Keratinocyte (primary cell): ENCODE measurements at regions not wholly inside any gene's neighbourhood (a gene's known extent, or its start where the extent isn't known, plus 50 kb on each side); places are given as distances from the start of the nearest gene placed in this dataset.

Source experiments
- DNase-seq: peaks from one replicate; pipeline ENCODE4 v3.0.0-alpha.2; 2011; ENCODE audit warnings: low read depth, missing footprints, low spot score
- FAIRE-seq: peaks from 2 replicates; lab custom pipeline; 2011; peaks lifted over from hg19 to GRCh38; lab: Jason Lieb, UNC
- H2AFZ ChIP-seq: 2 replicates; pipeline ENCODE4 v1.6.0; 2012; ENCODE audit warnings: low read length, control low read depth, inconsistent platforms; ENCODE audit not compliant: control insufficient read depth
- H3K27ac ChIP-seq: 2 replicates; pipeline ENCODE4 v1.5.1; 2011; ENCODE audit warnings: low read length; ENCODE audit not compliant: control insufficient read depth, insufficient read depth
- H3K27me3 ChIP-seq: 3 replicates; pipeline ENCODE4 v1.6.0; 2011; ENCODE audit warnings: low read length; ENCODE audit not compliant: control insufficient read depth, insufficient read depth; ENCODE audit errors: extremely low read depth
- H3K36me3 ChIP-seq, 2 experiments: 2 replicates in 1 of 2; 3 replicates in 1 of 2; pipeline ENCODE4 v1.5.1; 2011; ENCODE audit warnings: low read length in 2 of 2, mild to moderate bottlenecking in 1 of 2; ENCODE audit not compliant: control insufficient read depth in 2 of 2, insufficient read depth in 2 of 2; ENCODE audit errors: extremely low read depth in 1 of 2
- H3K4me1 ChIP-seq: 3 replicates; pipeline ENCODE4 v1.5.1; 2011; ENCODE audit warnings: low read length; ENCODE audit not compliant: control insufficient read depth, insufficient read depth; ENCODE audit errors: extremely low read depth
- H3K4me2 ChIP-seq: 3 replicates; pipeline ENCODE4 v1.6.0; 2011; ENCODE audit warnings: low read depth, low read length; ENCODE audit not compliant: control insufficient read depth, insufficient read depth; ENCODE audit errors: extremely low read depth
- H3K4me3 ChIP-seq, 3 experiments: fragments of 200-600 bp in 1 of 3; sonication (generic) in 1 of 3; 2 replicates in 2 of 3; 3 replicates in 1 of 3; pipeline ENCODE4 v1.5.1; 2011 to 2016; ENCODE audit warnings: low read length in 3 of 3, mild to moderate bottlenecking in 3 of 3, control low read depth in 2 of 3, inconsistent platforms in 1 of 3, low read depth in 1 of 3, mixed read lengths in 1 of 3, mixed run types in 1 of 3, moderate library complexity in 1 of 3; ENCODE audit not compliant: control insufficient read depth in 2 of 3, insufficient read depth in 2 of 3; ENCODE audit errors: extremely low read depth in 1 of 3
- H3K79me2 ChIP-seq: 2 replicates; pipeline ENCODE4 v1.6.0; 2012; ENCODE audit warnings: low read length; ENCODE audit not compliant: control insufficient read depth, insufficient read depth
- H3K9ac ChIP-seq: 3 replicates; pipeline ENCODE4 v1.6.0; 2011; ENCODE audit warnings: low read length; ENCODE audit not compliant: control insufficient read depth, insufficient read depth; ENCODE audit errors: extremely low read depth
- H3K9me1 ChIP-seq: 3 replicates; pipeline ENCODE4 v1.6.0; 2011; ENCODE audit warnings: low read length; ENCODE audit not compliant: control insufficient read depth, insufficient read depth; ENCODE audit errors: extremely low read depth
- H3K9me3 ChIP-seq: 2 replicates; pipeline ENCODE4 v1.5.1; 2012; ENCODE audit warnings: low read depth, low read length; ENCODE audit not compliant: control insufficient read depth
- H4K20me1 ChIP-seq: 3 replicates; pipeline ENCODE4 v1.6.0; 2011; ENCODE audit warnings: low read length; ENCODE audit not compliant: control insufficient read depth, insufficient read depth; ENCODE audit errors: extremely low read depth
- EZH2 ChIP-seq: IDR thresholded peaks from one replicate; pipeline ENCODE4 v1.6.1; 2012; ENCODE audit warnings: inconsistent platforms, mild to moderate bottlenecking, low read length, moderate library complexity
- dilution Hi-C: fragments of 300-500 bp; cut with MboI; formaldehyde crosslinking; loops from one replicate; pipeline ENCODE4 v1.7.0; 2020; ENCODE audit warnings: low sequenced_read_pairs; ENCODE audit not compliant: extremely low pct_ligation_motif_present
- TF ChIP-seq, protein P1 (sequence below), 3 experiments: IDR thresholded peaks in 1 of 3; conservative IDR thresholded peaks in 1 of 3; optimal IDR thresholded peaks in 1 of 3; 2 replicates in 2 of 3; 3 replicates in 1 of 3; pipeline versions ENCODE3 to v1.5.1; 2011; ENCODE audit warnings: low read length in 3 of 3, mild to moderate bottlenecking in 3 of 3, moderate library complexity in 2 of 3, control low read depth in 1 of 3, inconsistent platforms in 1 of 3; ENCODE audit not compliant: insufficient read depth in 2 of 3; ENCODE audit errors: extremely low read depth in 1 of 3

DNA sequence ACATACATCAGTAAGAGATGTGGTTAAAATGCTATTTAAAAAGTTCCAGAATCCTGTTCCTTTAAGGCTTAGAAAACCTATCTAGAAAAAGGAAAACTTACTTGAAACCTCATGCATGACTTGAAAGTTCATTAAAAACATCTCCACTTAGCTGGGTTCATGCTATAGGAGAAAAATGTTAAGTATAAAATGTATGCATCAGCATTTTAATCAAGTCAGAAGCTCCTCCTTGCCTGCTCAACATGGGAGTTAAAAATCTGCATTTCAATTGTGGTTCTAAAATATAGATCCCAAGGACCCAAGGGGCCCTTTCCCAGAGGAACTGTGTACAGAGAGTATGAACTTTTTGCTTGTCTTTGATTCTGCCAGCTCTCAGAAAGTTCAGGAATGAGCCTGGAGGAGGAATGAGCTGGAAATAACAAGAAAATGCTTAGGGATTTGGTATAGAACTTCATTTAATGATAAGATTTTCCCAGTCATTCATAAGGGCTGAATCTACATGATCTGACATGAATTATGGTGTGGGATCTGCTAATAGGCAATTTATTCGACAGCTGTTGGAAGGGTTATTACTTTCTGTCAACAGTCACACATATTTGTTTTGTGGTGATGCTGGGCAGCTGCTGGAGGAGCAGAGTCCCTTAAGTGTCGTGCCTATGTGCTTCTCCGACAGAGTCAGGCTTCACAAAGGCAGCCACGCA is 85.6 kb upstream of the MTPN start:
- Histone ChIP-seq H3K27ac (no peak overlapping the region), H3K9me1 (no peaks in the 10 kb centered on the region), H3K9ac (no peak overlapping the region), H3K27me3 (no peaks in the 10 kb centered on the region), H3K36me3 (no peaks in the 10 kb centered on the region), H3K4me3 (no peak overlapping the region), H3K9me3 (no peaks in the 10 kb centered on the region), H3K4me1 (no peaks in the 10 kb centered on the region), H4K20me1 (no peaks in the 10 kb centered on the region), H3K4me2 (no peak overlapping the region), H3K79me2 (no peaks in the 10 kb centered on the region), H2AFZ (no peak overlapping the region)
- dilution Hi-C loops, result no loop called here
- FAIRE-seq (no peak), DNase-seq (no peak)
- TF ChIP-seq, protein P1, sequence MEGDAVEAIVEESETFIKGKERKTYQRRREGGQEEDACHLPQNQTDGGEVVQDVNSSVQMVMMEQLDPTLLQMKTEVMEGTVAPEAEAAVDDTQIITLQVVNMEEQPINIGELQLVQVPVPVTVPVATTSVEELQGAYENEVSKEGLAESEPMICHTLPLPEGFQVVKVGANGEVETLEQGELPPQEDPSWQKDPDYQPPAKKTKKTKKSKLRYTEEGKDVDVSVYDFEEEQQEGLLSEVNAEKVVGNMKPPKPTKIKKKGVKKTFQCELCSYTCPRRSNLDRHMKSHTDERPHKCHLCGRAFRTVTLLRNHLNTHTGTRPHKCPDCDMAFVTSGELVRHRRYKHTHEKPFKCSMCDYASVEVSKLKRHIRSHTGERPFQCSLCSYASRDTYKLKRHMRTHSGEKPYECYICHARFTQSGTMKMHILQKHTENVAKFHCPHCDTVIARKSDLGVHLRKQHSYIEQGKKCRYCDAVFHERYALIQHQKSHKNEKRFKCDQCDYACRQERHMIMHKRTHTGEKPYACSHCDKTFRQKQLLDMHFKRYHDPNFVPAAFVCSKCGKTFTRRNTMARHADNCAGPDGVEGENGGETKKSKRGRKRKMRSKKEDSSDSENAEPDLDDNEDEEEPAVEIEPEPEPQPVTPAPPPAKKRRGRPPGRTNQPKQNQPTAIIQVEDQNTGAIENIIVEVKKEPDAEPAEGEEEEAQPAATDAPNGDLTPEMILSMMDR (optimal IDR thresholded peaks at IDR 0.05 in 1 of 3, IDR thresholded peaks at IDR 0.05 in 1 of 3, conservative IDR thresholded peaks at IDR 0.05 in 1 of 3; ENCODE audit: extremely low read depth in 1 of 3, insufficient read depth in 2 of 3, low read length in 3 of 3), result no peak
- no peak for TF ChIP-seq EZH2

DNA sequence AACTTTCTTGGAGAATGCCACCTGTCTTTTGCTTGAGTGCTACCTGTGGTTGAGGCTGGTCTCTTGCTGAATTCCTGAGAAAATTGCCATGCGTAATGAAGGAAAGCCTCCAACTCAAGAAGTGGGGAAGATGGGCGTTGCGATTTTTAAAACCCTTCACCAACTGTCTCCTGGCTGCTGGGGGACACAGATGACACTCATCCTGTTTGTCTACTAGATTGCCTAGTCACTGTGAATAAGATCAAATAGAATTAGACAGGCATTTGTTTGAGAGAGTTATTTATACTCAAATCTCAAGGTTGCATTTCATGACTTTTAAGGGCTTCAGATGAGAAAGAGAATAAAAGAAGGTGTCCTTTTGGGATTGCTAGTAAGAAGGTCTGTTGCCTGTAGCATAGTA is 84.3 kb upstream of the MTPN start:
- Histone ChIP-seq H3K36me3 (no peaks in the 10 kb centered on the region), H3K4me1 (no peaks in the 10 kb centered on the region), H2AFZ (no peak overlapping the region), H4K20me1 (no peaks in the 10 kb centered on the region), H3K4me2 (no peak overlapping the region), H3K27ac (no peak overlapping the region), H3K9me3 (no peaks in the 10 kb centered on the region), H3K27me3 (no peaks in the 10 kb centered on the region), H3K79me2 (no peaks in the 10 kb centered on the region), H3K9ac (no peak overlapping the region), H3K4me3 (no peak overlapping the region), H3K9me1 (no peaks in the 10 kb centered on the region)
- FAIRE-seq (no peak), DNase-seq (no peak)
- dilution Hi-C loops, result no loop called here
- TF ChIP-seq, protein P1 (optimal IDR thresholded peaks at IDR 0.05 in 1 of 3, IDR thresholded peaks at IDR 0.05 in 1 of 3, conservative IDR thresholded peaks at IDR 0.05 in 1 of 3; ENCODE audit: extremely low read depth in 1 of 3, insufficient read depth in 2 of 3, low read length in 3 of 3), result no peak
- no peak for TF ChIP-seq EZH2
